ENCODE measurements at regions not wholly inside any gene's neighbourhood (a gene's known extent, or its start where the extent isn't known, plus 50 kb on each side); places are given as distances from the start of the nearest gene placed in this dataset.

DNA sequence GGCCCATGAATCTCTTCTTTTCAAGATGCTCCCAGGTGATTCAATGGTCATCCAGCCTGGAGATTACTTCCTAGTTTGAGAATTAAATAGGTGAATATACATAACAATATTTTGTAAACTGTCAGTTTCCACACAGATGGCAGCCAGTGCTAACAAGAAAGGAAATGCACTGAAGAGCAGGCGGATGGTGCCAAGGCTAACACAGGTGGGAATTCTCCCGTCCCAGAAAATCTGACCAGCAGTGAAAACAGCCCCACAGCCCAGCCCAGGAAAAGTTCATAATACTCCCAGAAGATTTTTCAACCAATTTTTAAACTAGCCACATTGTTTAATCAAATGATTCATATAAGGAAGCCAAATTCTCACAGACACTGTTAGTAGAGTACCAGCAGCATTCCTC lies 387.2 kb upstream of the GATB start:
- H3K27ac ChIP-seq, result no peak overlapping the region
- H3K36me3 ChIP-seq, result no peaks in the 10 kb centered on the region
- H3K27me3 ChIP-seq, result no peaks in the 10 kb centered on the region
- ATAC-seq (ENCODE audit: low FRiP score in 2 of 2) (no peak), DNase-seq (no peak)
- H3K4me1 ChIP-seq, result no peaks in the 10 kb centered on the region
- no peak for TF ChIP-seq POLR2A (IDR thresholded peaks at IDR 0.05)
- no peak for TF ChIP-seq EP300 (IDR thresholded peaks at IDR 0.05)
- no peak for TF ChIP-seq POLR2AphosphoS5 (IDR thresholded peaks at IDR 0.05)
- TF ChIP-seq, protein P1, sequence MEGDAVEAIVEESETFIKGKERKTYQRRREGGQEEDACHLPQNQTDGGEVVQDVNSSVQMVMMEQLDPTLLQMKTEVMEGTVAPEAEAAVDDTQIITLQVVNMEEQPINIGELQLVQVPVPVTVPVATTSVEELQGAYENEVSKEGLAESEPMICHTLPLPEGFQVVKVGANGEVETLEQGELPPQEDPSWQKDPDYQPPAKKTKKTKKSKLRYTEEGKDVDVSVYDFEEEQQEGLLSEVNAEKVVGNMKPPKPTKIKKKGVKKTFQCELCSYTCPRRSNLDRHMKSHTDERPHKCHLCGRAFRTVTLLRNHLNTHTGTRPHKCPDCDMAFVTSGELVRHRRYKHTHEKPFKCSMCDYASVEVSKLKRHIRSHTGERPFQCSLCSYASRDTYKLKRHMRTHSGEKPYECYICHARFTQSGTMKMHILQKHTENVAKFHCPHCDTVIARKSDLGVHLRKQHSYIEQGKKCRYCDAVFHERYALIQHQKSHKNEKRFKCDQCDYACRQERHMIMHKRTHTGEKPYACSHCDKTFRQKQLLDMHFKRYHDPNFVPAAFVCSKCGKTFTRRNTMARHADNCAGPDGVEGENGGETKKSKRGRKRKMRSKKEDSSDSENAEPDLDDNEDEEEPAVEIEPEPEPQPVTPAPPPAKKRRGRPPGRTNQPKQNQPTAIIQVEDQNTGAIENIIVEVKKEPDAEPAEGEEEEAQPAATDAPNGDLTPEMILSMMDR (IDR thresholded peaks at IDR 0.05), result no peak
- peaks cover 11 to 21% (median 18%) of the 10 kb centered on the region in 4 donors for H3K9me3 ChIP-seq
- no peak overlapping the region for H3K4me3 ChIP-seq
- 80 to 85% methylated on average over 2 of the region's 2 CpGs for WGBS, 2 donors

DNA sequence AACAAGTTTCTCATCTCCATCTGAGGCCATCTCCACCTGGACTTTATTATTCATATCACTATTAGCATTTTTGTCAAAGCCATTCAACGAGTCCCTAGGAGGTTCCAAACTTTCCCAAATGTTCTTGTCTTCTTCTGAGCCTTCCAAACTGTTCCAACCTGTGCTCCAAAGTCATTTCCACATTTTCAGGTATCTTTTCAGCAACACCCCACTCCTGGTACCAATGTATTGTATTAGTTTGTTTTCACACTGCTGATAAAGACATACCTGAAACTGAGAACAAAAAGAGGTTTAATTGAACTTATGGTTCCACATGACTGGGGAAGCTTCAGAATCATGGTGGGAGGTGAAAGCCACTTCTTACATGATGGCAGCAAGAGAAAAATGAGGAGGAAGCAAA lies 385.4 kb upstream of the GATB start:
- DNase-seq (no peak), ATAC-seq (ENCODE audit: low FRiP score in 2 of 2) (no peak)
- no peaks in the 10 kb centered on the region for H3K4me1 ChIP-seq
- TF ChIP-seq, protein P1 (IDR thresholded peaks at IDR 0.05), result no peak
- H3K9me3 ChIP-seq, result peaks cover 11 to 21% (median 18%) of the 10 kb centered on the region in 4 donors
- no peak overlapping the region for H3K27ac ChIP-seq
- H3K36me3 ChIP-seq, result no peaks in the 10 kb centered on the region
- no peaks in the 10 kb centered on the region for H3K27me3 ChIP-seq
- WGBS, 2 donors, result 46 to 50% methylated on average over 1 of the region's 1 CpG
- no peak overlapping the region for H3K4me3 ChIP-seq

DNA sequence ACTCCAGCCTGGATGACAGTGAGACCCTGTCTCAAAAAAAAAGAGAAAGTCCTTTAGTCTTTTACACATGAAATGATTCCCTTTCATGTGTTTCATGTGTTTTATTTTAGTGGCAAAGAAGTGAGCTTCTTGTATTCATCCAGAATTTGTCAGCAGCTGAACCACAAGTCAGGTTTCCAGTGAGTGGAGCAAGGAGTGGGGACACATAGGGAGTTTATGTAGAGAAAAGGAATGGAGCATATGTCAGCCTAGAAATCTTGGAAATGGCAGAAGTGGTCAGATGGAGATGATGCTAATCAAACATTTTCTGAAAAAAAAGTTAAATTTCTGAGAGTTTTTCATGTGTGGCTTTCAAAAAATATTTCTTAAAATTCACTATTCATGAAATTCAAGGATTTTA lies 383.0 kb upstream of the GATB start:
- no peaks in the 10 kb centered on the region for H3K27me3 ChIP-seq
- H3K4me1 ChIP-seq, result no peaks in the 10 kb centered on the region
- TF ChIP-seq, protein P1 (IDR thresholded peaks at IDR 0.05), result no peak
- no peak for TF ChIP-seq POLR2A (IDR thresholded peaks at IDR 0.05)
- TF ChIP-seq EP300 (IDR thresholded peaks at IDR 0.05), result no peak
- TF ChIP-seq POLR2AphosphoS5 (IDR thresholded peaks at IDR 0.05), result no peak
- H3K36me3 ChIP-seq, result no peaks in the 10 kb centered on the region
- no peak overlapping the region for H3K4me3 ChIP-seq
- ATAC-seq (ENCODE audit: low FRiP score in 2 of 2) (no peak), DNase-seq (no peak)
- no peak overlapping the region for H3K27ac ChIP-seq
- H3K9me3 ChIP-seq, result peaks cover 11 to 21% (median 18%) of the 10 kb centered on the region in 4 donors

DNA sequence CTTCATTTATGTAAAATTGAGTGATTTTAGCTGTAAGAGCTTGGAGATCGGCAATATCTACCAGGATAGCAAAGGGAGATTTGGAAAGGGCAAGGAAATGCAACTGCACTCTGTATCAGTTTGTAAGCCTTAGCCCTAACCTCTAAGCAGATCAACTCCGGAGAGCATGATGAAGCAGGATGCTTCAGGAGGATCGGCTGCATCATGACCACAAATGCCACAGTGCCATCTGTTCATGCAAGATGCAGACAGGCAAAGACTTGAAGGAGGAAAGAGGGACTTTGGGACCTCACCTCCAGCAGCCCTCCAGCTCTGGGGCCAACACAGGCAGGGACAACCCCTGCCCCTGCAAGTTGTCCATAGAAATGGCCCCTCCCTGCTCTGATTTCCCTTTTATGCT lies 377.6 kb upstream of the GATB start:
- H3K9me3 ChIP-seq, result no peaks in the 10 kb centered on the region
- H3K4me1 ChIP-seq, result no peaks in the 10 kb centered on the region
- H3K36me3 ChIP-seq, result no peaks in the 10 kb centered on the region
- no peaks in the 10 kb centered on the region for H3K27me3 ChIP-seq
- no peak for DNase-seq
- WGBS, 2 donors, result 72 to 76% methylated on average over 3 of the region's 3 CpGs
- no peak overlapping the region for H3K27ac ChIP-seq
- no peak overlapping the region for H3K4me3 ChIP-seq
- TF ChIP-seq POLR2AphosphoS5 (IDR thresholded peaks at IDR 0.05), result no peak
- TF ChIP-seq EP300 (IDR thresholded peaks at IDR 0.05), result no peak
- TF ChIP-seq, protein P1 (IDR thresholded peaks at IDR 0.05), result no peak
- no peak for TF ChIP-seq POLR2A (IDR thresholded peaks at IDR 0.05)
- no peak for ATAC-seq (ENCODE audit: low FRiP score in 2 of 2)

DNA sequence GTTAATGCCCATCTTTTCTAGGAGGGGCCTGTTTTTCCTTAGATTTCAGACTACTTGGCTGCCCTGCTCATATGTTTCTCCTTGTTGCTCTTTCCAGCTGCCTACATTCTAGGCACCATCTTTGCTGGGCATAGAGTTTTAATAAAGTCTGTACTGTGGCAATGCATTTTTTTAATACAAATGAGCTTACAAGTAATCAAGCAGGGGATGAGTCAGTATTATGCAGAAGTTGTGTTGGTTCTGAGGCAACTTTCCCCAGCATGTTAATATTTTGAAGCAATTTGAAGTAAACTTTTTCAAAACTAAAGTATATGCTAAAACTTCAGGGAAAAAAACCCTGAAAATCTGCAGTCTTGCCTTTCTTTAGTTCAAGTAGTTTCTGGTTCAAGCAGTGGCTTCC lies 372.0 kb upstream of the GATB start:
- Histone ChIP-seq H3K4me1 (no peaks in the 10 kb centered on the region), H3K27me3 (no peaks in the 10 kb centered on the region), H3K9me3 (no peaks in the 10 kb centered on the region), H3K4me3 (no peak overlapping the region), H3K36me3 (no peaks in the 10 kb centered on the region), H3K27ac (no peak overlapping the region)
- no peak for ATAC-seq (ENCODE audit: low FRiP score in 2 of 2)
- DNase-seq, result no peak
- TF ChIP-seq EP300 (IDR thresholded peaks at IDR 0.05) (no peak), POLR2AphosphoS5 (IDR thresholded peaks at IDR 0.05) (no peak), POLR2A (IDR thresholded peaks at IDR 0.05) (no peak)
- TF ChIP-seq, protein P1 (IDR thresholded peaks at IDR 0.05), result no peak

Data from upper lobe of left lung (tissue), 6 donors.